MM.1S (cell line): ENCODE measurements at regions not wholly inside any gene's neighbourhood (a gene's known extent, or its start where the extent isn't known, plus 50 kb on each side); places are given as distances from the start of the nearest gene placed in this dataset.
"Not testable (repeated sequence)": the region's sequence is repeated elsewhere in the genome, so short reads cannot be mapped to it uniquely, and the experiment has no call there.

Experiments used
- DNase-seq: peaks from one replicate; pipeline ENCODE4 v3.0.0-alpha.2; 2015
- H2AFZ ChIP-seq: fragments of 300-600 bp; sonication (generic); 2 replicates; pipeline ENCODE4 v1.6.0; 2016; ENCODE audit warnings: antibody characterized with exemption, low read length
- H3F3A ChIP-seq: fragments of 300-600 bp; sonication (generic); 2 replicates; pipeline ENCODE4 v1.6.1; 2016; ENCODE audit warnings: mild to moderate bottlenecking, antibody characterized with exemption, low read length, moderate library complexity, mixed read lengths; ENCODE audit not compliant: insufficient read depth
- H3K27ac ChIP-seq: fragments of 300-600 bp; sonication (generic); 2 replicates; pipeline ENCODE4 v1.5.1; 2016; ENCODE audit warnings: mild to moderate bottlenecking, low read length
- H3K27me3 ChIP-seq: fragments of 300-600 bp; sonication (generic); replicated peaks from 2 replicates; pipeline ENCODE4 v1.6.0; 2016; ENCODE audit warnings: low read length; ENCODE audit not compliant: insufficient read depth
- H3K36me3 ChIP-seq: fragments of 300-600 bp; sonication (generic); replicated peaks from 2 replicates; pipeline ENCODE4 v1.6.1; 2016; ENCODE audit warnings: mild to moderate bottlenecking, low read length, mixed read lengths; ENCODE audit not compliant: insufficient read depth
- H3K4me1 ChIP-seq: fragments of 300-600 bp; sonication (generic); 2 replicates; pipeline ENCODE4 v1.6.1; 2016; ENCODE audit warnings: low read length, mixed read lengths
- H3K4me2 ChIP-seq: fragments of 300-600 bp; sonication (generic); 2 replicates; pipeline ENCODE4 v1.6.0; 2016; ENCODE audit warnings: low read depth, low read length
- H3K4me3 ChIP-seq: fragments of 300-600 bp; sonication (generic); 2 replicates; pipeline ENCODE4 v1.5.1; 2016; ENCODE audit warnings: low read length, mixed read lengths
- H3K79me2 ChIP-seq: fragments of 300-600 bp; sonication (generic); 2 replicates; pipeline ENCODE4 v1.6.1; 2016; ENCODE audit warnings: mixed run types, low read length, mixed read lengths
- H3K9ac ChIP-seq: fragments of 300-600 bp; sonication (generic); 2 replicates; pipeline ENCODE4 v1.6.1; 2016; ENCODE audit warnings: low read length, mixed read lengths
- H3K9me2 ChIP-seq: fragments of 300-600 bp; sonication (generic); replicated peaks from 2 replicates; pipeline ENCODE4 v1.6.1; 2016; ENCODE audit warnings: mild to moderate bottlenecking, low read length, mixed read lengths; ENCODE audit not compliant: insufficient read depth
- H3K9me3 ChIP-seq: fragments of 300-600 bp; sonication (generic); replicated peaks from 2 replicates; pipeline ENCODE4 v1.6.1; 2016; ENCODE audit warnings: mild to moderate bottlenecking, low read length, mixed read lengths; ENCODE audit not compliant: insufficient read depth
- H4K20me1 ChIP-seq: fragments of 300-600 bp; sonication (generic); 2 replicates; pipeline ENCODE4 v1.6.1; 2016; ENCODE audit warnings: mild to moderate bottlenecking, low read length, moderate library complexity, mixed read lengths; ENCODE audit not compliant: insufficient read depth
- EZH2 ChIP-seq: fragments of 300-600 bp; sonication (generic); optimal IDR thresholded peaks from 2 replicates; pipeline ENCODE3; 2017; ENCODE audit warnings: low read depth, mild to moderate bottlenecking, antibody characterized with exemption, low read length, mixed read lengths
- EZH2phosphoT487 ChIP-seq: fragments of 300-600 bp; sonication (generic); IDR thresholded peaks from 2 replicates; pipeline ENCODE4 v1.6.1; 2018; ENCODE audit warnings: antibody characterized with exemption, low read length
- TF ChIP-seq, protein P1 (sequence below): fragments of 300-600 bp; sonication (generic); IDR thresholded peaks from 2 replicates; pipeline ENCODE4 v1.5.1; 2016; ENCODE audit warnings: antibody characterized with exemption, low read length, mixed read lengths

DNA sequence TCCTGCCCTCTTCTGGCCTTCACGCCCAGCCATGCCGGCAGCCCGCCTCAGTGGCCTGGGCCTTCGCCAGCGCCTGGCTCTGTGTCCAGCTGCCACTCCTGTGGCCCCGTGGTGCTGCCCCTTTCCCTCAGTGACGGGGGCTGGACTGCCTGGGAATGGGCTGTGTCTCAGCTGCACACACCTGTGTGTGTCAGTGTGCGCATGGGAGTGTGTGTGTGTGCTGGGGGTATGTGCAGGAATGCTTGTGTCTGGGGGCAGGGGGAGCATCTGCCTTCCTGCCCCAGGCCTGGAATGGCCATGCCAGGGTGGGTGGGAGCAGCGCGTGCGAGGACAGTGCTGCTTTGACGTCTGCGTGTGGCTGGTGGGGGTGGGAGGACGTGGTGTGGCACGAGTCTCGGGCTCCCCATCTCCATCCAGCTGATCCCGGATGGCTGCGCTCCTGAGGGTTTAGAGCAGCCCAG lies 224.9 kb downstream of the TMEM121 start:
- H3K9ac ChIP-seq, H3K4me3 ChIP-seq, H3K79me2 ChIP-seq, DNase-seq, H3K9me2 ChIP-seq, H3K4me1 ChIP-seq, H3K9me3 ChIP-seq, H3K36me3 ChIP-seq, H3F3A ChIP-seq, H3K27ac ChIP-seq, H3K27me3 ChIP-seq, H4K20me1 ChIP-seq, H3K4me2 ChIP-seq, H2AFZ ChIP-seq: not testable (repeated sequence)

DNA sequence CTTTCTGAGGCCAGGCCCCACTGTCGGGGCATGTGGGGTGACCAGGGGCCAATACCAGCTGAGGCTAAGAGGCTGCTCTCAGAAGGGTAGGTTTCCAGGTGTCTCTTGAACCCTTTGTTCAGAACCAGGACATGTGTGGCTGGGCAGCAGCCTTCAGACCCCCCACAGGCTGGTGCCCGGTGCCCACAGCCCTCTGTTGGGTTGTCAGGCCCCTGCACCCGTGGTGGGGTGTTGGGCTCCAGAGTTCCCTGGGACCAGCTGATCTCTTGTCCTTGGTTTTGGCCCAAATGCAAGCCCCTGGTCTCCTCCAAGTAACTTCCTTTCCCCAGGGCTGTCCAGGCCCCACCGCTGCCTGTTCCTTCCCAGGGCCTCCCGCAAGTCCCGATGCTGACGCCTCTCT lies 226.0 kb downstream of the TMEM121 start:
- H3K9me3 ChIP-seq, H3K4me2 ChIP-seq: not testable (repeated sequence)

DNA sequence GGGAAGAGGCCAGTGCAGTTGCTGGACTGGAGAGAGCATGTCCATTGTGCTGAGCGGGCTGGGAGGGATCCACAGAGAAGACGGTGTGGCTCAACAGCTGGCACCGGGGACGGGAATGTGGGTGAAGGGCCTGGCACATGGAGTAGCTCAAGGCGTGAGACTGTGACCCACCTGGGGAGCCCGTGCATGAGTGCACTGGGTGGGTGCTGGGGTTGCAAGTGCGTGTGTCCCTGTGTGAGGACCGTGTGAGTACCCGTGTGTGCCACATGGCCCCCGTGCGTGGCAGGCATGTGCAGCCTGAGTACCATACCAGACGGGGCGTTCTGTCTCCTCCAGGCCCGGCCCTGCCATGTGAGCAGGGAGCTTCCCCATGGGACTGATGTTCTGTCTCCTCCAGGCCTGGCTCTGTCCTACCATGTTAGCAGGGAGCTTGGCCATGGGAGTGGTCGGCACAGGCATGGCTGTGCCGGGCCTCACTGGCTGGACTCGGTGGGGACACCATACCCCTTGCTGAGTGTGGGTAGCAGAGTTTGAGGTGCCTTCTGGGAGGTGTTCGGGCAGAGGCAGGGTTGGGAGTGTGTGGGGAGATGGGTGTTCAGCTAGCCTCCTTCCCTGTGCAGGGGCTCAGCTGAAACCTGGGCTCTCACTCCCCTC lies 234.4 kb downstream of the TMEM121 start:
- Histone ChIP-seq H3K9me3 (no peaks in the 10 kb centered on the region), H3K4me1 (no peaks in the 10 kb centered on the region), H4K20me1 (no peaks in the 10 kb centered on the region), H3K27ac (no peak overlapping the region), H3F3A (no peaks in the 10 kb centered on the region), H3K9ac (no peak overlapping the region), H3K36me3 (no peaks in the 10 kb centered on the region), H3K27me3 (no peaks in the 10 kb centered on the region), H3K79me2 (no peaks in the 10 kb centered on the region), H3K9me2 (no peaks in the 10 kb centered on the region), H2AFZ (no peak overlapping the region), H3K4me3 (no peak overlapping the region), H3K4me2 (no peak overlapping the region)
- TF ChIP-seq EZH2: no peak
- no peak for TF ChIP-seq EZH2phosphoT487
- TF ChIP-seq, protein P1, sequence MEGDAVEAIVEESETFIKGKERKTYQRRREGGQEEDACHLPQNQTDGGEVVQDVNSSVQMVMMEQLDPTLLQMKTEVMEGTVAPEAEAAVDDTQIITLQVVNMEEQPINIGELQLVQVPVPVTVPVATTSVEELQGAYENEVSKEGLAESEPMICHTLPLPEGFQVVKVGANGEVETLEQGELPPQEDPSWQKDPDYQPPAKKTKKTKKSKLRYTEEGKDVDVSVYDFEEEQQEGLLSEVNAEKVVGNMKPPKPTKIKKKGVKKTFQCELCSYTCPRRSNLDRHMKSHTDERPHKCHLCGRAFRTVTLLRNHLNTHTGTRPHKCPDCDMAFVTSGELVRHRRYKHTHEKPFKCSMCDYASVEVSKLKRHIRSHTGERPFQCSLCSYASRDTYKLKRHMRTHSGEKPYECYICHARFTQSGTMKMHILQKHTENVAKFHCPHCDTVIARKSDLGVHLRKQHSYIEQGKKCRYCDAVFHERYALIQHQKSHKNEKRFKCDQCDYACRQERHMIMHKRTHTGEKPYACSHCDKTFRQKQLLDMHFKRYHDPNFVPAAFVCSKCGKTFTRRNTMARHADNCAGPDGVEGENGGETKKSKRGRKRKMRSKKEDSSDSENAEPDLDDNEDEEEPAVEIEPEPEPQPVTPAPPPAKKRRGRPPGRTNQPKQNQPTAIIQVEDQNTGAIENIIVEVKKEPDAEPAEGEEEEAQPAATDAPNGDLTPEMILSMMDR: no peak
- DNase-seq: no peak

More for the DNA sequence above, 226.0 kb downstream of the TMEM121 start:
- H3K27me3 ChIP-seq, H4K20me1 ChIP-seq, H3K9me2 ChIP-seq, H3K36me3 ChIP-seq, H3K4me1 ChIP-seq, H2AFZ ChIP-seq, H3K9ac ChIP-seq, H3K4me3 ChIP-seq, H3K79me2 ChIP-seq, H3K27ac ChIP-seq, H3F3A ChIP-seq, DNase-seq: not testable (repeated sequence)

DNA sequence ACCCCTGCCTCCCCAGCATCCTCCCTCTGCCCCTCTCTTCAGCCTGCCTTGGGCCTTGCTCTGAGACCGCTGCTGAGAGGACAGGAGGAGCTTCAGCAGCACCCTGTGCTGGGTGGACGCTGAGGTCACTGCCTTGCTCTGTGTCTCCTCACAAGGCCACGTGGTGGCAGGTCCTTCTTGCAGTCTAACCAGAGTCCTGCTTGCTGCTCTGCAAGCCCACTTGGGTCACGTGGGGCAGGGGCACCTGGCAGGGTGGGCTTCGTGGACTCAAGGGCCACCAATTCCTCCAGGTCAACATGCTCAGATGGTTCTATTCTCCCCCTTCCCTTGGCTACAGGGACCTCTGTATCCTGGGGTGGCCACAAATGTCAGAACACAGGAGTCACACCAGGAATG lies 235.0 kb downstream of the TMEM121 start:
- H3F3A ChIP-seq, H4K20me1 ChIP-seq, H3K27ac ChIP-seq, H3K9me3 ChIP-seq, H3K4me2 ChIP-seq, H3K4me3 ChIP-seq, H3K4me1 ChIP-seq, H2AFZ ChIP-seq, H3K27me3 ChIP-seq, DNase-seq, H3K9ac ChIP-seq, H3K9me2 ChIP-seq, H3K36me3 ChIP-seq, H3K79me2 ChIP-seq: not testable (repeated sequence)

DNA sequence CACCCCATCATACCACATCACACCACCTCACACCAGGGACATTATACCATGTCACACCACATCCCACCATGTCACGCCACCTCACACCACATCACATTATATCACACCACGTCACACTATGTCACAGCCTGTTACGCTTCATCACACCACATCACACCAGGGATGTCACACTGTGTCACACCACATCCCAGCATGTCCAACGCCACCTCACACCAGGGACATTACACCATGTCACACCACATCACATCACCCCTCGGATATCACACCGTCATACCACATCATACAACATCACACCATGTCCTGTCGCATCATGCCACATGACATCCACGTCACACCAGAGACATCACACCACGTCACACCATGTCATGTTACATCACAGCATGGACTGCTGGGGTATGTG lies 235.5 kb downstream of the TMEM121 start:
- TF ChIP-seq EZH2 (no peak), EZH2phosphoT487 (no peak)
- TF ChIP-seq, protein P1: no peak
- no peaks in the 10 kb centered on the region for H3K9me3 ChIP-seq
- H3K9me2 ChIP-seq: no peaks in the 10 kb centered on the region
- no peak overlapping the region for H2AFZ ChIP-seq
- H3K27me3 ChIP-seq: no peaks in the 10 kb centered on the region
- no peak overlapping the region for H3K9ac ChIP-seq
- no peaks in the 10 kb centered on the region for H3F3A ChIP-seq
- no peaks in the 10 kb centered on the region for H3K4me1 ChIP-seq
- no peaks in the 10 kb centered on the region for H3K36me3 ChIP-seq
- H3K4me3 ChIP-seq: no peak overlapping the region
- no peak overlapping the region for H3K27ac ChIP-seq
- H4K20me1 ChIP-seq: no peaks in the 10 kb centered on the region
- no peak for DNase-seq
- no peaks in the 10 kb centered on the region for H3K79me2 ChIP-seq
- no peak overlapping the region for H3K4me2 ChIP-seq

DNA sequence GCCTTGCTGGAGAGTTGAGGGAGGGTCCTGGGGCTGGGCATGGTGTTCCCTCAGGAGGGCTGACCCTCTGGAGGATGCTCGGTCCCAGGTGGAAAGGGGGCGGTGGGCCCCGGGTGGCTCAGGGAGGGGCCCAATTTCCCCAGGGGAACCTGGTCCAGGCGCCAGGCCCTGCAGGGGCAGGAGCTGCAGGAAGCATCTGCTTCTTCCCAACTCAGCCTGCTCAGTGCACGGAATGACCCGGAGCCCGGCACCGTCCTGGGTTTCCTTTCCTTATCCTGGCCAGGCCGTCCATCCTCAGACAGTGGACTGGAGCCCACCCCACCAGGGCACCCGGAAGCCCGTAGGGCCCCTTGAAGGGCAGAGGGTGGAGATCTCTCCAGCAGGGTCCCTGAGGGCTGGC lies 235.9 kb downstream of the TMEM121 start:
- not testable (repeated sequence) for H3K4me3 ChIP-seq, H3K4me1 ChIP-seq, H3F3A ChIP-seq, H3K9me3 ChIP-seq, H3K27me3 ChIP-seq, H3K79me2 ChIP-seq, H3K36me3 ChIP-seq, H2AFZ ChIP-seq, H3K9ac ChIP-seq, H3K4me2 ChIP-seq, H3K9me2 ChIP-seq, H4K20me1 ChIP-seq, H3K27ac ChIP-seq, DNase-seq
